Mesenchymal stem cell (in vitro differentiated cells and primary cell): ENCODE measurements at regions not wholly inside any gene's neighbourhood (a gene's known extent, or its start where the extent isn't known, plus 50 kb on each side); places are given as distances from the start of the nearest gene placed in this dataset.

Source experiments
- DNase-seq: peaks from one replicate; pipeline ENCODE4 v3.0.0-alpha.2; 2013
- H2AFZ ChIP-seq: one replicate; pipeline ENCODE4 v1.6.1; 2013; ENCODE audit warnings: low read depth, mild to moderate bottlenecking, control low read depth, inconsistent platforms, low read length, moderate library complexity
- H2AK5ac ChIP-seq: 2 replicates; pipeline ENCODE4 v1.6.1; 2013; ENCODE audit warnings: low read length, moderate library complexity, mild to moderate bottlenecking, inconsistent platforms; ENCODE audit not compliant: severe bottlenecking
- H2BK120ac ChIP-seq: one replicate; pipeline ENCODE4 v1.6.1; 2013; ENCODE audit warnings: low read depth, mild to moderate bottlenecking, inconsistent platforms, low read length, moderate library complexity
- H2BK12ac ChIP-seq, 2 experiments: one replicate each; pipeline ENCODE4 v1.6.1; 2013; ENCODE audit warnings: inconsistent platforms in 2 of 2, low read length in 2 of 2, mild to moderate bottlenecking in 2 of 2, moderate library complexity in 2 of 2, control low read depth in 1 of 2
- H2BK15ac ChIP-seq: one replicate; pipeline ENCODE4 v1.6.1; 2013; ENCODE audit warnings: mild to moderate bottlenecking, low read depth, inconsistent platforms; ENCODE audit not compliant: poor library complexity, severe bottlenecking
- H2BK5ac ChIP-seq: 2 replicates; pipeline ENCODE4 v1.6.1; 2013; ENCODE audit warnings: low read depth, mild to moderate bottlenecking, low read length, control low read depth, inconsistent platforms; ENCODE audit not compliant: poor library complexity, severe bottlenecking
- H3K14ac ChIP-seq, 2 experiments: one replicate each; pipeline ENCODE4 v1.6.1; 2013; ENCODE audit warnings: inconsistent platforms in 2 of 2, low read length in 2 of 2, control low read depth in 1 of 2, mild to moderate bottlenecking in 1 of 2, moderate library complexity in 1 of 2
- H3K18ac ChIP-seq, 2 experiments: one replicate each; pipeline ENCODE4 v1.6.1; 2013; ENCODE audit warnings: inconsistent platforms in 2 of 2, low read length in 2 of 2, control low read depth in 1 of 2, low read depth in 1 of 2, mild to moderate bottlenecking in 1 of 2
- H3K23ac ChIP-seq, 2 experiments: one replicate each; pipeline ENCODE4 v1.6.1; 2013; ENCODE audit warnings: inconsistent platforms in 2 of 2, low read length in 2 of 2, mild to moderate bottlenecking in 2 of 2, moderate library complexity in 2 of 2, control low read depth in 1 of 2
- H3K27ac ChIP-seq: 2 replicates; pipeline ENCODE4 v1.5.1; 2013; ENCODE audit warnings: mild to moderate bottlenecking, moderate library complexity, low read length, control low read depth, inconsistent platforms; ENCODE audit not compliant: poor library complexity, severe bottlenecking
- H3K27me3 ChIP-seq, 2 experiments: 2 replicates each; pipeline versions ENCODE4 v1.6.1 to v1.7.0; 2013; ENCODE audit warnings: low read length in 2 of 2, mild to moderate bottlenecking in 2 of 2, moderate library complexity in 2 of 2, control low read depth in 1 of 2, inconsistent platforms in 1 of 2; ENCODE audit not compliant: control insufficient read depth in 1 of 2, insufficient read depth in 1 of 2
- H3K36me3 ChIP-seq, 2 experiments: 2 replicates each; pipeline versions ENCODE4 v1.6.1 to v1.7.0; 2013; ENCODE audit warnings: low read length in 2 of 2, control low read depth in 1 of 2, inconsistent platforms in 1 of 2, low read depth in 1 of 2, mild to moderate bottlenecking in 1 of 2; ENCODE audit not compliant: insufficient read depth in 2 of 2, control insufficient read depth in 1 of 2
- H3K4ac ChIP-seq, 2 experiments: one replicate each; pipeline ENCODE4 v1.6.1; 2013; ENCODE audit warnings: inconsistent platforms in 2 of 2, low read length in 2 of 2, mild to moderate bottlenecking in 2 of 2, moderate library complexity in 2 of 2, control low read depth in 1 of 2, low read depth in 1 of 2
- H3K4me1 ChIP-seq: 2 replicates; pipeline ENCODE4 v1.6.1; 2013; ENCODE audit warnings: low read depth, low read length, control low read depth; ENCODE audit not compliant: control insufficient read depth, insufficient read depth
- H3K4me2 ChIP-seq: 2 replicates; pipeline ENCODE4 v1.6.1; 2013; ENCODE audit warnings: low read length, mild to moderate bottlenecking, inconsistent platforms; ENCODE audit not compliant: poor library complexity, severe bottlenecking
- H3K4me3 ChIP-seq, 2 experiments: 2 replicates each; pipeline versions ENCODE4 v1.5.1 to v1.7.0; 2013; ENCODE audit warnings: low read length in 2 of 2, mild to moderate bottlenecking in 2 of 2, control low read depth in 1 of 2, low read depth in 1 of 2; ENCODE audit not compliant: insufficient read depth in 1 of 2
- H3K79me1 ChIP-seq: replicated peaks from 2 replicates; pipeline ENCODE4 v1.6.1; 2013; ENCODE audit warnings: mild to moderate bottlenecking, control low read depth, low read length, inconsistent platforms; ENCODE audit not compliant: poor library complexity, severe bottlenecking
- H3K9ac ChIP-seq: 2 replicates; pipeline ENCODE4 v1.7.0; 2013; ENCODE audit warnings: mild to moderate bottlenecking, low read length, moderate library complexity
- H3K9me3 ChIP-seq: 2 replicates; pipeline ENCODE4 v1.7.0; 2013; ENCODE audit warnings: mild to moderate bottlenecking, low read length; ENCODE audit not compliant: control insufficient read depth
- H4K8ac ChIP-seq: one replicate; pipeline ENCODE4 v1.6.1; 2013; ENCODE audit warnings: inconsistent platforms, mild to moderate bottlenecking, low read length, moderate library complexity
- H4K91ac ChIP-seq: one replicate; pipeline ENCODE4 v1.6.1; 2013; ENCODE audit warnings: mild to moderate bottlenecking, low read length, inconsistent platforms
- WGBS: methylation state at CpG from one replicate; pipeline ENCODE4 v1.1.7; 2013; ENCODE audit warnings: mixed read lengths; 5-methylcytosine and 5-hydroxymethylcytosine counted together

- Histone ChIP-seq H2BK12ac (no peak overlapping the region), H3K23ac (no peak overlapping the region), H3K27me3 (no peaks in the 10 kb centered on the region), H2AFZ (no peak overlapping the region), H3K9me3 (no peaks in the 10 kb centered on the region), H3K27ac (no peak overlapping the region), H4K8ac (no peak overlapping the region), H3K4me2 (no peak overlapping the region), H4K91ac (no peak overlapping the region), H3K14ac (no peak overlapping the region), H3K79me1 (no peaks in the 10 kb centered on the region), H3K9ac (no peak overlapping the region), H2BK15ac (no peak overlapping the region), H2BK120ac (no peak overlapping the region), H3K18ac (no peak overlapping the region), H2BK5ac (no peak overlapping the region), H3K36me3 (no peaks in the 10 kb centered on the region), H3K4me3 (no peak overlapping the region), H2AK5ac (no peak overlapping the region), H3K4me1 (peaks cover 3% of the 10 kb centered on the region), H3K4ac (no peak overlapping the region)
- DNase-seq, result peak; percentile 58
- 77% methylated on average over 3 of the region's 4 CpGs for WGBS
These were observed 390.0 kb downstream of the AEBP2 start for GRCh38 chr12:19829100-19829853.

DNA sequence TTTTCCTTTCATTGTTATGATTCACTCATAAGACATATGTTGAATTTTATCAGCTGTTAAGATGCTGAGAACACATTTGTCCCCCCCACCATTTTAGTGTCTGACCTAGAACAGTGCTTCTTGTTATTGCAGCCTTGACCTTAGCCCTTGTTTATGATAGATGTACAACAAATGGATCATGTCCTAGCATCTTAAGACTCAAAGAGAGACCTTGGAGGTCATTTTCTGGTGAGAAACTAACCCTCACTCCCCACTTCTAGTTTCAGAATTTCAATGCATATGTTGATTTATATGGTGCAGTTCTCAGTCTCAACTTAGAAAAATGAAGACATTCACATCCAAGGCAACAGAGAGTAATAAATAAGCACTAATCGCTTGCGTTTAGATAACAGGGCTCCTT, 391.2 kb downstream of the AEBP2 start:
- Histone ChIP-seq H2AFZ (no peak overlapping the region), H3K4me2 (no peak overlapping the region), H2AK5ac (no peak overlapping the region), H4K91ac (no peak overlapping the region), H3K27me3 (no peaks in the 10 kb centered on the region), H3K36me3 (no peaks in the 10 kb centered on the region), H4K8ac (no peak overlapping the region), H2BK15ac (no peak overlapping the region), H2BK120ac (no peak overlapping the region), H3K4me3 (no peak overlapping the region), H3K23ac (no peak overlapping the region), H3K9ac (no peak overlapping the region), H2BK12ac (no peak overlapping the region), H2BK5ac (no peak overlapping the region), H3K9me3 (no peaks in the 10 kb centered on the region), H3K4me1 (peaks cover 3% of the 10 kb centered on the region), H3K27ac (no peak overlapping the region), H3K18ac (no peak overlapping the region), H3K14ac (no peak overlapping the region), H3K4ac (no peak overlapping the region), H3K79me1 (no peaks in the 10 kb centered on the region)
- peak; percentile 59 for DNase-seq
- 28% methylated on average over 2 of the region's 2 CpGs for WGBS

DNA sequence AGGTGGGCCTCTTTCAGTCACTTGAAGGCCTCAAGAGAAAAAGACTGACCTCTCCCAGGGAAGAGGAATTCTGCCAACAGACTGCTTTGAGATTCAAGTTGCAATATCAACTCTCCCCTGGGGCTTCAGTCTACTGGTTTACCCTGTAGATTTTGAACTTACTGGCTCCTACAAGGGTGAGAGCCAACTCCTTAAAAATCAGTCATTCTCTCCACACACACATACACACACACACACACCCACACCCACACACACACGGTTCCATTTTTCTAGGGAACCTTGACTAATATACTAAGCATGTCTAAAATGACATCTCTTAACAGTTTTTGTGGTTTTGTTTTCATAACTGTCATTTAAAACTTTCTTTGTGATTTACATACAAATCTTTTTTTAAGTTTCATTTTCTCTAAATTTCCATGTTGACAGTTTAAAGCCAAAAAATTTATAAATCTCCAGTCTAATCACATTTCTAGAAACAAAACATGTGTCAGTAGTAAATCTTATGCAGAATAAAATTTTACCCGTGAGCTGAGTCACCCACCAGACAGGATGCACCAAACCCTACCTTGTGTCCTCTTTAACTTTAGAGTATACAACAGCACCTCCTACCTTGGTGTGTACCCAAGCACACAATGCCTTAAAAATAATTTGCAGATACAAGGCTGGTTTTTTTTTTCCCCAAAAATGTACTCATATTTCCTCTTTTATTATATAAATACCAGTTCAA, 394.6 kb downstream of the AEBP2 start:
- H2BK5ac ChIP-seq, result no peak overlapping the region
- no peak overlapping the region for H3K14ac ChIP-seq
- H2AK5ac ChIP-seq, result no peak overlapping the region
- no peaks in the 10 kb centered on the region for H3K27me3 ChIP-seq
- no peak overlapping the region for H2BK12ac ChIP-seq
- no peak overlapping the region for H4K91ac ChIP-seq
- H2AFZ ChIP-seq, result no peak overlapping the region
- peak overlapping the region in 1 of 2 experiments; percentile 11 for H3K18ac ChIP-seq
- H3K36me3 ChIP-seq, result no peaks in the 10 kb centered on the region
- H2BK120ac ChIP-seq, result no peak overlapping the region
- no peak overlapping the region for H3K4ac ChIP-seq
- no peak overlapping the region for H2BK15ac ChIP-seq
- WGBS, result 20% methylated on average over 1 of the region's 2 CpGs
- H3K4me2 ChIP-seq, result no peak overlapping the region
- H4K8ac ChIP-seq, result no peak overlapping the region
- H3K4me3 ChIP-seq, result no peak overlapping the region
- no peaks in the 10 kb centered on the region for H3K4me1 ChIP-seq
- H3K23ac ChIP-seq, result no peak overlapping the region
- no peaks in the 10 kb centered on the region for H3K79me1 ChIP-seq
- peak; percentile 32 for DNase-seq
- no peak overlapping the region for H3K27ac ChIP-seq
- H3K9ac ChIP-seq, result no peak overlapping the region
- no peaks in the 10 kb centered on the region for H3K9me3 ChIP-seq

- H3K14ac ChIP-seq, result no peak overlapping the region
- no peaks in the 10 kb centered on the region for H3K79me1 ChIP-seq
- no peak overlapping the region for H2BK12ac ChIP-seq
- no peak overlapping the region for H3K4ac ChIP-seq
- H3K4me2 ChIP-seq, result no peak overlapping the region
- no peak overlapping the region for H2AK5ac ChIP-seq
- no peak overlapping the region for H3K9ac ChIP-seq
- H3K27ac ChIP-seq, result no peak overlapping the region
- H3K36me3 ChIP-seq, result no peaks in the 10 kb centered on the region
- no peak overlapping the region for H2AFZ ChIP-seq
- no peak overlapping the region for H4K91ac ChIP-seq
- no peak overlapping the region for H3K23ac ChIP-seq
- H3K9me3 ChIP-seq, result no peaks in the 10 kb centered on the region
- H2BK5ac ChIP-seq, result no peak overlapping the region
- H4K8ac ChIP-seq, result no peak overlapping the region
- H3K4me1 ChIP-seq, result no peaks in the 10 kb centered on the region
- no peaks in the 10 kb centered on the region for H3K27me3 ChIP-seq
- no peak overlapping the region for H2BK15ac ChIP-seq
- H2BK120ac ChIP-seq, result no peak overlapping the region
- DNase-seq, result peak; percentile 53
- H3K4me3 ChIP-seq, result no peak overlapping the region
- H3K18ac ChIP-seq, result peak overlapping the region in 1 of 2 experiments; percentile 82
These were observed 395.3 kb downstream of the AEBP2 start for GRCh38 chr12:19834592-19834991.
